ENCODE measurements at regions not wholly inside any gene's neighbourhood (a gene's known extent, or its start where the extent isn't known, plus 50 kb on each side); places are given as distances from the start of the nearest gene placed in this dataset.
"Not testable (repeated sequence)": the region's sequence is repeated elsewhere in the genome, so short reads cannot be mapped to it uniquely, and the experiment has no call there.

DNA sequence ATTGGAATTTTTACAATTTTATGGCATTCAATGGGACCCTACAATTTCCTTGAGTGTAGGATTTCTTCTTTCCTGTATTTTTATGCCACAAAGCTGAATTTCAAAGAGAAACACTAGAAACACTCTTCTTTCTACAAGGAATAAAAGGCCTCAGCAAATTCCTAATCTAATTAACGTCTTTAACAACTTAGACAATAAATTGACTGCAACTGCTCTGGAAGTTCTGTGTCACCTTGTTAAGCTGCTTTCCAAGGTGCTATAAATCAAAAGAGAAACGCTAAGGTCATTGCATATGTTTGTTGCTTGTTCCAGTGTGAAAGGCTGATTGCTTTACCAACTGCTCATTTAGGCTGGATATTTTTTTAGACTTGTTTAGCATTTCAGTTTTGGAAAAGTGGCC is 182.2 kb downstream of the POLR1F start:
- ChIA-PET CTCF (no interaction called here), POLR2A (no interaction called here)
- Histone ChIP-seq H3K4me3 (ENCODE audit: low read length) (no peak overlapping the region), H3K27me3 (ENCODE audit: insufficient read depth, low read length, poor library complexity, severe bottlenecking) (no peaks in the 10 kb centered on the region), H3K36me3 (ENCODE audit: insufficient read depth, low read length) (no peaks in the 10 kb centered on the region), H3K4me1 (ENCODE audit: insufficient read depth, low read length) (no peaks in the 10 kb centered on the region), H3K27ac (ENCODE audit: low read depth, low read length) (no peak overlapping the region), H3K9me3 (ENCODE audit: low read length) (no peaks in the 10 kb centered on the region)
- H3K36me3 Mint-ChIP-seq, result no peaks in the 10 kb centered on the region
- no peak overlapping the region for H3K27ac Mint-ChIP-seq
- DNase-seq, result no peak
- no peak overlapping the region for H3K4me3 Mint-ChIP-seq
- H3K27me3 Mint-ChIP-seq, result no peaks in the 10 kb centered on the region
- no peaks in the 10 kb centered on the region for H3K4me1 Mint-ChIP-seq
- H3K9me3 Mint-ChIP-seq, result peaks cover 0 to 8% (median 2%) of the 10 kb centered on the region in 5 donors

DNA sequence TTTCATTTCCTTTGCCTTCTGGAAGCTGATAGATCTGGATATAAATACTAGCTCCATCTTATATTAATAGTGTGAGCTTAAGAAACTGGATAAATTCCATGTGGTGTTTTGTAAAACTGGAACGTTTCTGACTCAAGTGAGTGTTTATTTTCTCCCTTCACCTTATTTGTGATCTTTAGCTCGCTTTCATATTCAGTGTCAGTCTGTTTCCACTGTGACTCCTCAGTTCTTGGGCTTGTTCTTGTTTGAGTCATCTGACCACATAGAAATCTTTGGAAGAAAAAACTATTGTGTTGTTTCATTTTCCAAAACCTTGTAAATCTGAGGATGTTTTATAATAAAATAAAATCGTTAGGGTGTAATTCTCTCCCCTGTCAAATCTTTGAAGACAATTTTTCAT is 186.4 kb downstream of the POLR1F start:
- H3K36me3 Mint-ChIP-seq, result no peaks in the 10 kb centered on the region
- Histone ChIP-seq H3K4me3 (ENCODE audit: low read length) (no peak overlapping the region), H3K9me3 (ENCODE audit: low read length) (no peaks in the 10 kb centered on the region), H3K27me3 (ENCODE audit: insufficient read depth, low read length, poor library complexity, severe bottlenecking) (no peaks in the 10 kb centered on the region), H3K36me3 (ENCODE audit: insufficient read depth, low read length) (no peaks in the 10 kb centered on the region), H3K27ac (ENCODE audit: low read depth, low read length) (no peak overlapping the region), H3K4me1 (ENCODE audit: insufficient read depth, low read length) (no peaks in the 10 kb centered on the region)
- ChIA-PET CTCF (no interaction called here), POLR2A (no interaction called here)
- H3K4me1 Mint-ChIP-seq, result no peaks in the 10 kb centered on the region
- no peak overlapping the region for H3K27ac Mint-ChIP-seq
- DNase-seq, result no peak
- peaks cover 0 to 17% (median 4%) of the 10 kb centered on the region in 5 donors for H3K9me3 Mint-ChIP-seq
- no peaks in the 10 kb centered on the region for H3K27me3 Mint-ChIP-seq
- H3K4me3 Mint-ChIP-seq, result no peak overlapping the region

GRCh38 chr7:19520392-19520791 is 188.4 kb downstream of the POLR1F start:
- H3K27ac Mint-ChIP-seq, result no peak overlapping the region
- no peaks in the 10 kb centered on the region for H3K27me3 ChIP-seq (ENCODE audit: insufficient read depth, low read length, poor library complexity, severe bottlenecking)
- no peak for DNase-seq
- H3K4me1 Mint-ChIP-seq, result no peaks in the 10 kb centered on the region
- H3K36me3 Mint-ChIP-seq, result no peaks in the 10 kb centered on the region
- POLR2A ChIA-PET, result no interaction called here
- no peak overlapping the region for H3K27ac ChIP-seq (ENCODE audit: low read depth, low read length)
- no peak overlapping the region for H3K4me3 Mint-ChIP-seq
- no peaks in the 10 kb centered on the region for H3K36me3 ChIP-seq (ENCODE audit: insufficient read depth, low read length)
- H3K4me3 ChIP-seq (ENCODE audit: low read length), result no peak overlapping the region
- no peaks in the 10 kb centered on the region for H3K9me3 ChIP-seq (ENCODE audit: low read length)
- H3K9me3 Mint-ChIP-seq, result peaks cover 0 to 23% (median 4%) of the 10 kb centered on the region in 5 donors
- no peaks in the 10 kb centered on the region for H3K4me1 ChIP-seq (ENCODE audit: insufficient read depth, low read length)
- no peaks in the 10 kb centered on the region for H3K27me3 Mint-ChIP-seq
- CTCF ChIA-PET, result no interaction called here

GRCh38 chr7:19519443-19520021 is 189.3 kb downstream of the POLR1F start:
- no peaks in the 10 kb centered on the region for H3K4me1 Mint-ChIP-seq
- no peaks in the 10 kb centered on the region for H3K27me3 Mint-ChIP-seq
- H3K4me3 Mint-ChIP-seq, result no peak overlapping the region

DNA sequence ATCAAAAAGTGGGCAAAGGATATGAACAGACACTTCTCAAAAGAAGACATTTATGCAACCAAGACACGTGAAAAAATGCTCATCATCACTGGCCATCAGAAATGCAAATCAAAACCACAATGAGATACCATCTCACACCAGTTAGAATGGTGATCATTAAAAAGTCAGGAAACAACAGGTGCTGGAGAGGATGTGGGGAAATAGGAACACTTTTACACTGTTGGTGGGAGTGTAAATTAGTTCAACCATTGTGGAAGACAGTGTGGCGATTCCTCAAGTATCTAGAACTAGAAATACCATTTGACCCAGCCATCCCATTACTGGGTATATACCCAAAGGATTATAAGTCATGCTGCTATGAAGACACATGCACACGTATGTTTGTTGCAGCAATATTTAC is 191.3 kb downstream of the POLR1F start:
- H3K36me3 Mint-ChIP-seq; DNase-seq; H3K36me3 ChIP-seq (ENCODE audit: insufficient read depth, low read length); H3K4me1 ChIP-seq (ENCODE audit: insufficient read depth, low read length); CTCF ChIA-PET; H3K4me1 Mint-ChIP-seq; H3K9me3 ChIP-seq (ENCODE audit: low read length); H3K27ac ChIP-seq (ENCODE audit: low read depth, low read length); H3K4me3 Mint-ChIP-seq; POLR2A ChIA-PET; H3K27me3 ChIP-seq (ENCODE audit: insufficient read depth, low read length, poor library complexity, severe bottlenecking); H3K4me3 ChIP-seq (ENCODE audit: low read length); H3K27me3 Mint-ChIP-seq; H3K27ac Mint-ChIP-seq: not testable (repeated sequence)
- H3K9me3 Mint-ChIP-seq, result peaks cover 0 to 18% (median 4%) of the 10 kb centered on the region in 5 donors

More at GRCh38 chr7:19519443-19520021, 189.3 kb downstream of the POLR1F start:
- Histone ChIP-seq H3K27me3 (ENCODE audit: insufficient read depth, low read length, poor library complexity, severe bottlenecking) (no peaks in the 10 kb centered on the region), H3K4me1 (ENCODE audit: insufficient read depth, low read length) (no peaks in the 10 kb centered on the region), H3K9me3 (ENCODE audit: low read length) (no peaks in the 10 kb centered on the region), H3K36me3 (ENCODE audit: insufficient read depth, low read length) (no peaks in the 10 kb centered on the region), H3K4me3 (ENCODE audit: low read length) (no peak overlapping the region), H3K27ac (ENCODE audit: low read depth, low read length) (no peak overlapping the region)
- no peak for DNase-seq
- Mint-ChIP-seq H3K27ac (no peak overlapping the region), H3K36me3 (no peaks in the 10 kb centered on the region), H3K9me3 (peaks cover 0 to 23% (median 4%) of the 10 kb centered on the region in 5 donors)
- ChIA-PET POLR2A (no interaction called here), CTCF (no interaction called here)

DNA sequence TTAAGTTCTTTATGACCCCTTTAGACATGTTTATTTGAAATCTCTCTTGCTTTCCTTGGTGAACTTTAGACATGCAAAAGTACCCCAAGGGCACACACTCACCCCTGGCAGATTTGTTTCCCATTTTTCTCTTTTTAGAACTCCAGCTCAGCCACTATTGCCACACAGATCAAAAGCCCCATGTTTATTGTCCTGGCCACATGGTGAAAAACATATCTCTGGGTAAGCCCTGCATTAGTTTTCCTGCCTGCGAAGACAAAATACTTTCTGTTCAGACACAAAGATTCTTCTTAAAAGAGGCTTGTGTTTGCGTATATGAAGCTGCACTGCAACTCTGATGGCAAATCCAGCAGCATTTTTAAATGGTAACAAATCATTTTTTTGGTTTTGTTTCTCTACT is 200.0 kb downstream of the POLR1F start:
- Histone ChIP-seq H3K36me3 (ENCODE audit: insufficient read depth, low read length) (no peaks in the 10 kb centered on the region), H3K4me3 (ENCODE audit: low read length) (no peak overlapping the region), H3K27me3 (ENCODE audit: insufficient read depth, low read length, poor library complexity, severe bottlenecking) (no peaks in the 10 kb centered on the region), H3K4me1 (ENCODE audit: insufficient read depth, low read length) (no peaks in the 10 kb centered on the region), H3K27ac (ENCODE audit: low read depth, low read length) (no peak overlapping the region), H3K9me3 (ENCODE audit: low read length) (no peaks in the 10 kb centered on the region)
- no peak for DNase-seq
- Mint-ChIP-seq H3K27me3 (no peaks in the 10 kb centered on the region), H3K4me3 (no peak overlapping the region), H3K27ac (no peak overlapping the region), H3K36me3 (no peaks in the 10 kb centered on the region), H3K9me3 (peaks cover 0 to 14% (median 1%) of the 10 kb centered on the region in 5 donors), H3K4me1 (no peaks in the 10 kb centered on the region)
- POLR2A ChIA-PET, result no interaction called here
- CTCF ChIA-PET, result no interaction called here

DNA sequence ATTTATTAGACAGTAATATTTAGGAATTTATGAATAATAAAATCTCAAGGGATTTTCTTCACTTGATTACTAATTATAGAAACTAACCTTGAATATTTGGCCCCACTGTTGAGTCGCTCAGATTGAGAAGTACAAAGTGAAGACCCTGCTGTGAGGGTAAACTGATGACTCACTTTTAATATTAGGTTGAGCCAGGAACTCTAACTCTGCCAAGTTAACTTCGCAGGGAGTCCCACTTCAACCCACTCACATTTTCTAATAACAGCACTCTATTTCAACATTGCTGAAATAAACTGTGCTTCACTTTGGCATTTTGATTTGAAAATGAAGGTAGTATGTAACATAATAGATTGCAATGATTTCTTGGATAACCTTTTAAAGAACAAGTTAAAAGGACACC is 200.7 kb downstream of the POLR1F start:
- no peaks in the 10 kb centered on the region for H3K36me3 Mint-ChIP-seq

DNA sequence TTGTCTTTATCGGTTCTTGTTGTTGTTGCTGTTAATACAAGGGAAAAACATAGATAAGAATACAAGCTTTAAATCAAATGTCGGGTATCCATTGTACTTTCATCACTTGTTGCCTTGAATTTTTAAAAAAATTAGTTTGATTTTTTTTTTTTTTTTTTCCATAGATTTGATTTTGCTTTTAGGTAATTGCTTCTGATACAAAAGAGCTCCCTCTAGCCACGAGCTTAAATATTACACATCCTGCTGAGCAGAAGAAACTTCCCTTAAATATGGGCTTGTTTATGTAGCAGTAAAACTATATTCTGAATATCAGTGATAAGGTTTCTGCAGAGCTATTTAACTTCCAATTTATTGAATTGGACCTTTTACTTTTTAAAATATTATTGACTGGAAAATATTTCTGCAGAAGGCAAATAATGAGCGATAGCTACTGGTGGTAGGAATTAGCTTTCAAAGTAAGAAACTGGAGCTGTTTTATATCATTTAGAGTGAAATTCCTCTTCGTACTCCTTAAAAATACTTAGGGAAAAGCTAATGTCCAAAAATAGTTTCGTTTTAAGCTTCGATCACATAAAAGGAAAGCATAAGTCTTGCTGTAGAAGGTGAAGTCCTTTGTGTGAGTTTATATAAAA is 216.9 kb downstream of the POLR1F start:
- ChIA-PET CTCF (no interaction called here), POLR2A (no interaction called here)
- Histone ChIP-seq H3K4me1 (ENCODE audit: insufficient read depth, low read length) (no peaks in the 10 kb centered on the region), H3K27me3 (ENCODE audit: insufficient read depth, low read length, poor library complexity, severe bottlenecking) (no peaks in the 10 kb centered on the region), H3K27ac (ENCODE audit: low read depth, low read length) (no peak overlapping the region), H3K36me3 (ENCODE audit: insufficient read depth, low read length) (no peaks in the 10 kb centered on the region), H3K9me3 (ENCODE audit: low read length) (no peaks in the 10 kb centered on the region), H3K4me3 (ENCODE audit: low read length) (no peak overlapping the region)
- H3K27me3 Mint-ChIP-seq, result no peaks in the 10 kb centered on the region
- H3K4me1 Mint-ChIP-seq, result no peaks in the 10 kb centered on the region
- H3K4me3 Mint-ChIP-seq, result no peak overlapping the region
- peaks cover 0 to 10% (median 2%) of the 10 kb centered on the region in 5 donors for H3K9me3 Mint-ChIP-seq
- no peak overlapping the region for H3K27ac Mint-ChIP-seq
- no peak for DNase-seq
- H3K36me3 Mint-ChIP-seq, result no peaks in the 10 kb centered on the region

More for the DNA sequence above, 200.7 kb downstream of the POLR1F start:
- no peaks in the 10 kb centered on the region for H3K4me1 ChIP-seq (ENCODE audit: insufficient read depth, low read length)
- no peak overlapping the region for H3K27ac ChIP-seq (ENCODE audit: low read depth, low read length)
- H3K4me1 Mint-ChIP-seq, result no peaks in the 10 kb centered on the region
- H3K9me3 ChIP-seq (ENCODE audit: low read length), result no peaks in the 10 kb centered on the region
- H3K36me3 ChIP-seq (ENCODE audit: insufficient read depth, low read length), result no peaks in the 10 kb centered on the region
- H3K27me3 ChIP-seq (ENCODE audit: insufficient read depth, low read length, poor library complexity, severe bottlenecking), result no peaks in the 10 kb centered on the region
- H3K27me3 Mint-ChIP-seq, result no peaks in the 10 kb centered on the region
- H3K4me3 ChIP-seq (ENCODE audit: low read length), result no peak overlapping the region
- DNase-seq, result no peak
- H3K4me3 Mint-ChIP-seq, result no peak overlapping the region
- H3K9me3 Mint-ChIP-seq, result peaks cover 0 to 14% (median 4%) of the 10 kb centered on the region in 5 donors
- ChIA-PET POLR2A (no interaction called here), CTCF (no interaction called here)
- H3K27ac Mint-ChIP-seq, result no peak overlapping the region
